ENCODE measurements at regions not wholly inside any gene's neighbourhood (a gene's known extent, or its start where the extent isn't known, plus 50 kb on each side); places are given as distances from the start of the nearest gene placed in this dataset.

- no peaks in the 10 kb centered on the region for H3K36me3 ChIP-seq (ENCODE audit: control insufficient read depth, insufficient read depth, low read length)
- no peak overlapping the region for H3K4me3 ChIP-seq (ENCODE audit: low read length)
- no peaks in the 10 kb centered on the region for H3K9me3 ChIP-seq (ENCODE audit: control insufficient read depth, low read length)
- peaks cover 12% of the 10 kb centered on the region for H3K4me1 ChIP-seq (ENCODE audit: control insufficient read depth, insufficient read depth, low read length)
- no peak overlapping the region for H3K9ac ChIP-seq (ENCODE audit: low read length)
- no peaks in the 10 kb centered on the region for H3K27me3 ChIP-seq (ENCODE audit: control insufficient read depth, insufficient read depth, low read length)
Observed at GRCh38 chr11:69957849-69958248, 120.3 kb upstream of the ANO1 start.

GRCh38 chr11:69958308-69958707, 119.8 kb upstream of the ANO1 start:
- Histone ChIP-seq H3K4me1 (ENCODE audit: control insufficient read depth, insufficient read depth, low read length) (peaks cover 13% of the 10 kb centered on the region), H3K4me3 (ENCODE audit: low read length) (no peak overlapping the region), H3K36me3 (ENCODE audit: control insufficient read depth, insufficient read depth, low read length) (no peaks in the 10 kb centered on the region), H3K9me3 (ENCODE audit: control insufficient read depth, low read length) (no peaks in the 10 kb centered on the region), H3K27me3 (ENCODE audit: control insufficient read depth, insufficient read depth, low read length) (no peaks in the 10 kb centered on the region), H3K9ac (ENCODE audit: low read length) (no peak overlapping the region)

- Histone ChIP-seq H3K9ac (ENCODE audit: low read length) (no peak overlapping the region), H3K27me3 (ENCODE audit: control insufficient read depth, insufficient read depth, low read length) (no peaks in the 10 kb centered on the region), H3K4me3 (ENCODE audit: low read length) (no peak overlapping the region), H3K4me1 (ENCODE audit: control insufficient read depth, insufficient read depth, low read length) (peaks cover 13% of the 10 kb centered on the region), H3K36me3 (ENCODE audit: control insufficient read depth, insufficient read depth, low read length) (no peaks in the 10 kb centered on the region), H3K9me3 (ENCODE audit: control insufficient read depth, low read length) (no peaks in the 10 kb centered on the region)
Observed at GRCh38 chr11:69959461-69959860, 118.7 kb upstream of the ANO1 start.

GRCh38 chr11:69961738-69962137, 116.4 kb upstream of the ANO1 start:
- peaks cover 26% of the 10 kb centered on the region for H3K4me1 ChIP-seq (ENCODE audit: control insufficient read depth, insufficient read depth, low read length)
- H3K9me3 ChIP-seq (ENCODE audit: control insufficient read depth, low read length) = no peaks in the 10 kb centered on the region
- no peak overlapping the region for H3K9ac ChIP-seq (ENCODE audit: low read length)
- no peak overlapping the region for H3K4me3 ChIP-seq (ENCODE audit: low read length)
- no peaks in the 10 kb centered on the region for H3K36me3 ChIP-seq (ENCODE audit: control insufficient read depth, insufficient read depth, low read length)
- no peaks in the 10 kb centered on the region for H3K27me3 ChIP-seq (ENCODE audit: control insufficient read depth, insufficient read depth, low read length)

GRCh38 chr11:69962152-69962551, 116.0 kb upstream of the ANO1 start:
- H3K36me3 ChIP-seq (ENCODE audit: control insufficient read depth, insufficient read depth, low read length) = no peaks in the 10 kb centered on the region

GRCh38 chr11:69963533-69964246, 114.4 kb upstream of the ANO1 start:
- Histone ChIP-seq H3K4me1 (ENCODE audit: control insufficient read depth, insufficient read depth, low read length) (peaks cover 30% of the 10 kb centered on the region), H3K9me3 (ENCODE audit: control insufficient read depth, low read length) (no peaks in the 10 kb centered on the region), H3K9ac (ENCODE audit: low read length) (no peak overlapping the region), H3K36me3 (ENCODE audit: control insufficient read depth, insufficient read depth, low read length) (no peaks in the 10 kb centered on the region), H3K27me3 (ENCODE audit: control insufficient read depth, insufficient read depth, low read length) (no peaks in the 10 kb centered on the region), H3K4me3 (ENCODE audit: low read length) (no peak overlapping the region)

More at GRCh38 chr11:69962152-69962551, 116.0 kb upstream of the ANO1 start:
- no peak overlapping the region for H3K9ac ChIP-seq (ENCODE audit: low read length)
- H3K27me3 ChIP-seq (ENCODE audit: control insufficient read depth, insufficient read depth, low read length) = no peaks in the 10 kb centered on the region
- H3K9me3 ChIP-seq (ENCODE audit: control insufficient read depth, low read length) = no peaks in the 10 kb centered on the region
- no peak overlapping the region for H3K4me3 ChIP-seq (ENCODE audit: low read length)
- peaks cover 27% of the 10 kb centered on the region for H3K4me1 ChIP-seq (ENCODE audit: control insufficient read depth, insufficient read depth, low read length)

GRCh38 chr11:69964247-69964643, 113.9 kb upstream of the ANO1 start:
- no peak overlapping the region for H3K4me3 ChIP-seq (ENCODE audit: low read length)
- H3K9me3 ChIP-seq (ENCODE audit: control insufficient read depth, low read length) = no peaks in the 10 kb centered on the region
- peaks cover 30% of the 10 kb centered on the region for H3K4me1 ChIP-seq (ENCODE audit: control insufficient read depth, insufficient read depth, low read length)
- H3K36me3 ChIP-seq (ENCODE audit: control insufficient read depth, insufficient read depth, low read length) = no peaks in the 10 kb centered on the region
- H3K27me3 ChIP-seq (ENCODE audit: control insufficient read depth, insufficient read depth, low read length) = no peaks in the 10 kb centered on the region
- no peak overlapping the region for H3K9ac ChIP-seq (ENCODE audit: low read length)

GRCh38 chr11:69965821-69966582, 112.1 kb upstream of the ANO1 start:
- H3K9ac ChIP-seq (ENCODE audit: low read length) = no peak overlapping the region
- peaks cover 5% of the 10 kb centered on the region for H3K27me3 ChIP-seq (ENCODE audit: control insufficient read depth, insufficient read depth, low read length)
- no peak overlapping the region for H3K4me3 ChIP-seq (ENCODE audit: low read length)
- H3K4me1 ChIP-seq (ENCODE audit: control insufficient read depth, insufficient read depth, low read length) = peaks cover 41% of the 10 kb centered on the region
- H3K36me3 ChIP-seq (ENCODE audit: control insufficient read depth, insufficient read depth, low read length) = no peaks in the 10 kb centered on the region
- H3K9me3 ChIP-seq (ENCODE audit: control insufficient read depth, low read length) = no peaks in the 10 kb centered on the region

GRCh38 chr11:69966583-69966835, 111.6 kb upstream of the ANO1 start:
- no peak overlapping the region for H3K9ac ChIP-seq (ENCODE audit: low read length)
- H3K36me3 ChIP-seq (ENCODE audit: control insufficient read depth, insufficient read depth, low read length) = no peaks in the 10 kb centered on the region
- H3K4me3 ChIP-seq (ENCODE audit: low read length) = no peak overlapping the region
- peaks cover 5% of the 10 kb centered on the region for H3K27me3 ChIP-seq (ENCODE audit: control insufficient read depth, insufficient read depth, low read length)
- no peaks in the 10 kb centered on the region for H3K9me3 ChIP-seq (ENCODE audit: control insufficient read depth, low read length)
- peaks cover 42% of the 10 kb centered on the region for H3K4me1 ChIP-seq (ENCODE audit: control insufficient read depth, insufficient read depth, low read length)

- H3K4me3 ChIP-seq (ENCODE audit: low read length) = no peak overlapping the region
- H3K9ac ChIP-seq (ENCODE audit: low read length) = no peak overlapping the region
- H3K36me3 ChIP-seq (ENCODE audit: control insufficient read depth, insufficient read depth, low read length) = no peaks in the 10 kb centered on the region
- H3K27me3 ChIP-seq (ENCODE audit: control insufficient read depth, insufficient read depth, low read length) = peaks cover 5% of the 10 kb centered on the region
- no peaks in the 10 kb centered on the region for H3K9me3 ChIP-seq (ENCODE audit: control insufficient read depth, low read length)
- peaks cover 39% of the 10 kb centered on the region for H3K4me1 ChIP-seq (ENCODE audit: control insufficient read depth, insufficient read depth, low read length)
Observed at GRCh38 chr11:69966910-69967483, 111.1 kb upstream of the ANO1 start.

GRCh38 chr11:69967484-69967883, 110.6 kb upstream of the ANO1 start:
- no peak overlapping the region for H3K4me3 ChIP-seq (ENCODE audit: low read length)
- H3K36me3 ChIP-seq (ENCODE audit: control insufficient read depth, insufficient read depth, low read length) = no peaks in the 10 kb centered on the region
- peaks cover 5% of the 10 kb centered on the region for H3K27me3 ChIP-seq (ENCODE audit: control insufficient read depth, insufficient read depth, low read length)
- no peak overlapping the region for H3K9ac ChIP-seq (ENCODE audit: low read length)
- peaks cover 39% of the 10 kb centered on the region for H3K4me1 ChIP-seq (ENCODE audit: control insufficient read depth, insufficient read depth, low read length)
- H3K9me3 ChIP-seq (ENCODE audit: control insufficient read depth, low read length) = no peaks in the 10 kb centered on the region
